Neural cell (in vitro differentiated cells): ENCODE measurements at regions not wholly inside any gene's neighbourhood (a gene's known extent, or its start where the extent isn't known, plus 50 kb on each side); places are given as distances from the start of the nearest gene placed in this dataset.

Source experiments
- H2AFZ ChIP-seq: fragments of 200-600, 300-800 bp; sonication (generic), shearing (Covaris generic); 2 replicates; pipeline ENCODE4 v1.6.0; 2014; ENCODE audit warnings: low read depth, mild to moderate bottlenecking, antibody characterized with exemption, low read length, moderate library complexity
- H3F3A ChIP-seq: fragments of 200-600 bp; shearing (Covaris generic); 2 replicates; pipeline ENCODE4 v1.6.1; 2016; ENCODE audit warnings: mild to moderate bottlenecking, moderate library complexity, mixed read lengths, antibody characterized with exemption, low read length; ENCODE audit not compliant: insufficient read depth, poor library complexity, severe bottlenecking
- H3K27ac ChIP-seq: fragments of 200-600, 300-800 bp; sonication (generic), shearing (Covaris generic); 2 replicates; pipeline ENCODE4 v1.5.1; 2014; ENCODE audit warnings: mild to moderate bottlenecking, low read length, moderate library complexity
- H3K27me3 ChIP-seq: fragments of 300-800, 200-600 bp; sonication (generic), shearing (Covaris generic); 2 replicates; pipeline ENCODE4 v1.6.0; 2014; ENCODE audit warnings: mild to moderate bottlenecking, low read depth, low read length, moderate library complexity; ENCODE audit not compliant: insufficient read depth
- H3K36me3 ChIP-seq: fragments of 300-800, 200-600 bp; sonication (generic), shearing (Covaris generic); 2 replicates; pipeline ENCODE4 v1.5.1; 2014; ENCODE audit warnings: mild to moderate bottlenecking, antibody characterized with exemption, low read length, moderate library complexity; ENCODE audit not compliant: insufficient read depth
- H3K4me2 ChIP-seq: fragments of 300-800, 200-600 bp; sonication (generic), shearing (Covaris generic); 2 replicates; pipeline ENCODE4 v1.6.0; 2014; ENCODE audit warnings: mild to moderate bottlenecking, low read length
- H3K4me3 ChIP-seq: fragments of 300-800, 200-600 bp; sonication (generic), shearing (Covaris generic); 2 replicates; pipeline ENCODE4 v1.5.1; 2014; ENCODE audit warnings: mild to moderate bottlenecking, low read length, moderate library complexity
- H3K79me2 ChIP-seq: fragments of 200-600 bp; shearing (Covaris generic); replicated peaks from 2 replicates; pipeline ENCODE4 v1.6.0; 2014; ENCODE audit warnings: mild to moderate bottlenecking, low read length, moderate library complexity; ENCODE audit not compliant: insufficient read depth
- H3K9ac ChIP-seq: fragments of 300-800, 200-600 bp; sonication (generic), shearing (Covaris generic); 2 replicates; pipeline ENCODE4 v1.6.1; 2016; ENCODE audit warnings: mild to moderate bottlenecking, low read length, mixed read lengths
- H3K9me2 ChIP-seq: fragments of 200-600 bp; shearing (Covaris generic); 2 replicates; pipeline ENCODE4 v1.6.1; 2016; ENCODE audit warnings: mild to moderate bottlenecking, low read length, mixed read lengths; ENCODE audit not compliant: insufficient read depth
- H3K9me3 ChIP-seq: fragments of 200-600, 300-800 bp; sonication (generic), shearing (Covaris generic); 2 replicates; pipeline ENCODE4 v1.6.1; 2016; ENCODE audit warnings: mild to moderate bottlenecking, mixed run types, low read length, moderate library complexity, mixed read lengths
- H4K20me1 ChIP-seq: fragments of 200-600 bp; shearing (Covaris generic); 2 replicates; pipeline ENCODE4 v1.6.1; 2016; ENCODE audit warnings: mild to moderate bottlenecking, mixed run types; ENCODE audit not compliant: insufficient read depth
- EP300 ChIP-seq: fragments of 450-650 bp; conservative IDR thresholded peaks from 2 replicates; pipeline ENCODE4 v1.6.1; 2014; ENCODE audit warnings: antibody characterized with exemption, mild to moderate bottlenecking, moderate library complexity; ENCODE audit not compliant: poor library complexity, severe bottlenecking
- EZH2 ChIP-seq: fragments of 200-600, 300-800 bp; shearing (Covaris generic), sonication (generic); IDR thresholded peaks from 2 replicates; pipeline ENCODE4 v1.6.1; 2014; ENCODE audit warnings: antibody characterized with exemption, low read length, borderline replicate concordance, mild to moderate bottlenecking; ENCODE audit not compliant: insufficient read depth, poor library complexity, severe bottlenecking
- MXI1 ChIP-seq: fragments of 450-650 bp; conservative IDR thresholded peaks from 2 replicates; pipeline ENCODE4 v1.6.1; 2014; ENCODE audit warnings: antibody characterized with exemption, mild to moderate bottlenecking; ENCODE audit not compliant: poor library complexity, severe bottlenecking
- POLR2AphosphoS5 ChIP-seq: IDR thresholded peaks from 2 replicates; pipeline ENCODE4 v1.6.1; 2012
- RAD21 ChIP-seq: fragments of 450-650 bp; conservative IDR thresholded peaks from 2 replicates; pipeline ENCODE4 v1.6.1; 2014; ENCODE audit warnings: antibody characterized with exemption, mild to moderate bottlenecking, moderate library complexity
- REST ChIP-seq: IDR thresholded peaks from 2 replicates; pipeline ENCODE4 v1.6.1; 2012; ENCODE audit warnings: borderline replicate concordance
- SMC3 ChIP-seq: fragments of 450-650 bp; conservative IDR thresholded peaks from 2 replicates; pipeline ENCODE4 v1.6.1; 2014; ENCODE audit warnings: antibody characterized with exemption, mild to moderate bottlenecking, moderate library complexity; ENCODE audit not compliant: poor library complexity
- TAF1 ChIP-seq: IDR thresholded peaks from 2 replicates; pipeline ENCODE4 v1.6.1; 2012; ENCODE audit warnings: low read depth
- TF ChIP-seq, protein P1 (sequence below): fragments of 450-650 bp; IDR thresholded peaks from 2 replicates; pipeline ENCODE4 v1.5.1; 2014; ENCODE audit warnings: antibody characterized with exemption, mild to moderate bottlenecking, moderate library complexity; ENCODE audit not compliant: poor library complexity, severe bottlenecking

DNA sequence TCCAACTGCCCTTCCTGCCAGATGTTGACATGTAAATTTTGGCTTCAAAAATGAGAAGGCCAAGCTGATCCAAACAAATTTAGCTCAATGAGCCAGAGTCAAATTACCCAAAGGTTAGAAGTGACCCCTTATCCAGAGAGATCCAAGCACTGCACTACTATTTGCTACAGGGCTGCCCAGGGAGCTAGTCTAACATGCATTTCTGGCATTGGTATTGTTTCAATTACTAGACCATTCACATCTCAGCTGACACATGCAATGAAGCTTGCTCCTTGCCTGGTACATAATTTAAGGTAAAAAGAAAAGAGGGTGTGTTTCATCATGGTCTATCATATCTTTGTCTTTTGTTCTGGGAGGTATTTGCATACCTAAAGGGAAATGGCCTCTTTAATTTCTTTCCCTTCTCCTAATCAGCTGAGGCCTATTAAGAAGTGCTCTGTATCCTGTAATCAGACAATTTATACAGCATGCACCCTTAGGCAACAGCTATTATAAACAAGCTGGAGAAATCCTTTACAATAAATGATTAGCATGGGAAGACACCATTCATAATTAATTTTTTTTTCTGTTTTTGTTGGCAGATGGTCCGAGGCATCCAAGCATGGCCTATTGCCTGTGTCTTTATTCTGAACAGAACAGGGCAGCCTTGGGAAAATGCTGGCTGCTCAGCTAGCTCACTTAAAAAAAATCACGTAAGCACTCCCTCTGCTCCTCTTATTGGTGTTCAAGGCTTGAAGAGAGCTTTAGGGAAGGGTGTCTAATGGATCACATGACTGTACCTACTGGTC is 161.5 kb upstream of the SALL1 start:
- Histone ChIP-seq H3K9me2 (no peaks in the 10 kb centered on the region), H4K20me1 (no peaks in the 10 kb centered on the region), H2AFZ (no peak overlapping the region), H3K9me3 (no peaks in the 10 kb centered on the region), H3K27me3 (no peaks in the 10 kb centered on the region), H3F3A (no peaks in the 10 kb centered on the region), H3K9ac (no peak overlapping the region), H3K4me3 (no peak overlapping the region), H3K4me2 (no peak overlapping the region), H3K27ac (no peak overlapping the region), H3K79me2 (no peaks in the 10 kb centered on the region), H3K36me3 (no peaks in the 10 kb centered on the region)
- no peak for TF ChIP-seq RAD21
- no peak for TF ChIP-seq EZH2
- no peak for TF ChIP-seq MXI1
- TF ChIP-seq TAF1 = no peak
- TF ChIP-seq, protein P1, sequence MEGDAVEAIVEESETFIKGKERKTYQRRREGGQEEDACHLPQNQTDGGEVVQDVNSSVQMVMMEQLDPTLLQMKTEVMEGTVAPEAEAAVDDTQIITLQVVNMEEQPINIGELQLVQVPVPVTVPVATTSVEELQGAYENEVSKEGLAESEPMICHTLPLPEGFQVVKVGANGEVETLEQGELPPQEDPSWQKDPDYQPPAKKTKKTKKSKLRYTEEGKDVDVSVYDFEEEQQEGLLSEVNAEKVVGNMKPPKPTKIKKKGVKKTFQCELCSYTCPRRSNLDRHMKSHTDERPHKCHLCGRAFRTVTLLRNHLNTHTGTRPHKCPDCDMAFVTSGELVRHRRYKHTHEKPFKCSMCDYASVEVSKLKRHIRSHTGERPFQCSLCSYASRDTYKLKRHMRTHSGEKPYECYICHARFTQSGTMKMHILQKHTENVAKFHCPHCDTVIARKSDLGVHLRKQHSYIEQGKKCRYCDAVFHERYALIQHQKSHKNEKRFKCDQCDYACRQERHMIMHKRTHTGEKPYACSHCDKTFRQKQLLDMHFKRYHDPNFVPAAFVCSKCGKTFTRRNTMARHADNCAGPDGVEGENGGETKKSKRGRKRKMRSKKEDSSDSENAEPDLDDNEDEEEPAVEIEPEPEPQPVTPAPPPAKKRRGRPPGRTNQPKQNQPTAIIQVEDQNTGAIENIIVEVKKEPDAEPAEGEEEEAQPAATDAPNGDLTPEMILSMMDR = no peak
- TF ChIP-seq SMC3 = no peak
- no peak for TF ChIP-seq EP300
- TF ChIP-seq REST = no peak
- no peak for TF ChIP-seq POLR2AphosphoS5

- Histone ChIP-seq H3K4me2 (no peak overlapping the region), H3K9ac (no peak overlapping the region), H3K79me2 (no peaks in the 10 kb centered on the region), H3K36me3 (no peaks in the 10 kb centered on the region), H3K9me3 (no peaks in the 10 kb centered on the region), H3K4me3 (no peak overlapping the region), H4K20me1 (no peaks in the 10 kb centered on the region), H3F3A (no peaks in the 10 kb centered on the region), H2AFZ (no peak overlapping the region), H3K27me3 (no peaks in the 10 kb centered on the region), H3K27ac (no peak overlapping the region), H3K9me2 (no peaks in the 10 kb centered on the region)
- TF ChIP-seq REST (no peak), MXI1 (no peak), EZH2 (no peak), RAD21 (no peak), EP300 (no peak), POLR2AphosphoS5 (no peak), TAF1 (no peak), SMC3 (no peak)
- TF ChIP-seq, protein P1 = no peak
These were observed 159.1 kb upstream of the SALL1 start for GRCh38 chr16:51310159-51310558.
